GM23338 (cell line): ENCODE measurements at regions not wholly inside any gene's neighbourhood (a gene's known extent, or its start where the extent isn't known, plus 50 kb on each side); places are given as distances from the start of the nearest gene placed in this dataset.
"Not testable (repeated sequence)": the region's sequence is repeated elsewhere in the genome, so short reads cannot be mapped to it uniquely, and the experiment has no call there.

Experiments
- ATAC-seq: fragments of 200-7000 bp; cut with Tn5 transposase; 3 replicates; pipeline ENCODE4 v1.9.1; 2020
- DNase-seq: peaks from one replicate; pipeline ENCODE4 v3.0.0-alpha.2; 2015; ENCODE audit warnings: low spot score
- H2AFZ ChIP-seq: fragments of 200-600 bp; sonication (generic); 2 replicates; pipeline ENCODE4 v1.8.0; 2016; ENCODE audit warnings: antibody characterized with exemption, mild to moderate bottlenecking, moderate library complexity
- H3F3A ChIP-seq: fragments of 200-600 bp; sonication (generic); replicated peaks from 2 replicates; pipeline ENCODE4 v1.8.0; 2017; ENCODE audit warnings: antibody characterized with exemption, mixed run types, low read depth
- H3K27ac ChIP-seq: fragments of 200-600 bp; sonication (generic); 2 replicates; pipeline ENCODE4 v1.6.1; 2016; ENCODE audit warnings: low read depth
- H3K27me3 ChIP-seq: fragments of 200-600 bp; sonication (generic); 2 replicates; pipeline ENCODE4 v1.8.0; 2016; ENCODE audit warnings: mild to moderate bottlenecking, mixed run types, moderate library complexity; ENCODE audit not compliant: insufficient read depth
- H3K36me3 ChIP-seq: fragments of 200-600 bp; sonication (generic); 2 replicates; pipeline ENCODE4 v1.8.0; 2016; ENCODE audit warnings: mild to moderate bottlenecking; ENCODE audit not compliant: insufficient read depth
- H3K4me1 ChIP-seq: fragments of 200-600 bp; sonication (generic); 2 replicates; pipeline ENCODE4 v1.8.0; 2016; ENCODE audit warnings: mild to moderate bottlenecking, moderate library complexity; ENCODE audit not compliant: insufficient read depth
- H3K4me2 ChIP-seq: fragments of 200-600 bp; sonication (generic); 2 replicates; pipeline ENCODE4 v1.7.1; 2017; ENCODE audit warnings: mixed run types
- H3K4me3 ChIP-seq: fragments of 200-600 bp; sonication (generic); 2 replicates; pipeline ENCODE4 v1.6.1; 2016; ENCODE audit warnings: mixed run types
- H3K79me2 ChIP-seq: fragments of 200-600 bp; sonication (generic); replicated peaks from 2 replicates; pipeline ENCODE4 v1.8.0; 2017; ENCODE audit warnings: mild to moderate bottlenecking; ENCODE audit not compliant: insufficient read depth
- H3K9me2 ChIP-seq: fragments of 200-600 bp; sonication (generic); 2 replicates; pipeline ENCODE4 v1.8.0; 2017; ENCODE audit not compliant: insufficient read depth
- H4K20me1 ChIP-seq: fragments of 200-600 bp; sonication (generic); replicated peaks from 2 replicates; pipeline ENCODE4 v1.8.0; 2017; ENCODE audit warnings: mild to moderate bottlenecking; ENCODE audit not compliant: insufficient read depth
- H3K27ac Mint-ChIP-seq: 2 replicates; pipeline ENCODE4 v1.8.0; 2020; ENCODE audit warnings: inconsistent platforms, mild to moderate bottlenecking, moderate library complexity, mixed read lengths
- H3K27me3 Mint-ChIP-seq: 3 replicates; pipeline ENCODE4 v1.8.0; 2022; ENCODE audit warnings: low read depth, mild to moderate bottlenecking, moderate library complexity, mixed read lengths, inconsistent platforms; ENCODE audit not compliant: insufficient read depth, poor library complexity
- H3K36me3 Mint-ChIP-seq: 3 replicates; pipeline ENCODE4 v1.8.0; 2021; ENCODE audit warnings: low read depth, mild to moderate bottlenecking, inconsistent platforms, moderate library complexity, mixed read lengths
- H3K4me1 Mint-ChIP-seq: 3 replicates; pipeline ENCODE4 v1.8.0; 2020; ENCODE audit warnings: mild to moderate bottlenecking, inconsistent platforms, mixed read lengths
- H3K4me3 Mint-ChIP-seq: 3 replicates; pipeline ENCODE4 v1.8.0; 2021; ENCODE audit warnings: moderate library complexity, mild to moderate bottlenecking, inconsistent platforms, mixed read lengths
- H3K9me3 Mint-ChIP-seq: 3 replicates; pipeline ENCODE4 v1.8.0; 2020; ENCODE audit warnings: moderate library complexity, mild to moderate bottlenecking, inconsistent platforms, mixed read lengths
- CREB1 ChIP-seq: fragments of 250-450 bp; sonication (Bioruptor Pico); IDR thresholded peaks from 2 replicates; pipeline ENCODE4 v1.5.0; 2020; ENCODE audit warnings: low read depth, mild to moderate bottlenecking, moderate library complexity
- ETS1 ChIP-seq: IDR thresholded peaks from 2 replicates; pipeline ENCODE4 v1.6.1; 2016; ENCODE audit warnings: antibody characterized with exemption
- EZH2 ChIP-seq: fragments of 200-600 bp; sonication (generic); IDR thresholded peaks from one replicate; pipeline ENCODE4 v1.8.0; 2017; ENCODE audit warnings: antibody characterized with exemption, mild to moderate bottlenecking, low read depth; ENCODE audit not compliant: unreplicated experiment
- EZH2phosphoT487 ChIP-seq: fragments of 200-600 bp; sonication (generic); IDR thresholded peaks from one replicate; pipeline ENCODE4 v1.8.1; 2018; ENCODE audit warnings: antibody characterized with exemption; ENCODE audit not compliant: unreplicated experiment
- NANOG ChIP-seq: IDR thresholded peaks from 2 replicates; pipeline ENCODE4 v1.6.1; 2016; ENCODE audit warnings: antibody characterized with exemption, borderline replicate concordance
- POLR2AphosphoS5 ChIP-seq: IDR thresholded peaks from 2 replicates; pipeline ENCODE4 v1.6.1; 2016; ENCODE audit warnings: antibody characterized with exemption, low read depth
- REST ChIP-seq: IDR thresholded peaks from one replicate; pipeline ENCODE4 v1.6.1; 2018; ENCODE audit warnings: antibody characterized with exemption; ENCODE audit not compliant: unreplicated experiment
- ZNF114 ChIP-seq: fragments of 250-450 bp; sonication (Bioruptor Pico); IDR thresholded peaks from 2 replicates; pipeline ENCODE4 v1.5.0; 2020; ENCODE audit warnings: mild to moderate bottlenecking, moderate library complexity
- ZNF331 ChIP-seq: fragments of 250-450 bp; sonication (Bioruptor Pico); IDR thresholded peaks from 2 replicates; pipeline ENCODE4 v1.5.0; 2020; ENCODE audit warnings: low read depth, mild to moderate bottlenecking, moderate library complexity
- ZNF462 ChIP-seq: fragments of 250-450 bp; sonication (Bioruptor Pico); IDR thresholded peaks from 2 replicates; pipeline ENCODE4 v1.5.0; 2020; ENCODE audit warnings: mild to moderate bottlenecking, moderate library complexity

GRCh38 chr1:186760446-186760845, 68.3 kb upstream of the PLA2G4A start (continued):
- TF ChIP-seq ZNF114 (CRISPR knock-in tag) (no peak), NANOG (no peak), ZNF331 (CRISPR knock-in tag) (no peak), CREB1 (no peak)

GRCh38 chr1:186758896-186759606, 69.7 kb upstream of the PLA2G4A start:
- H3K36me3 ChIP-seq, H2AFZ ChIP-seq, H3K9me2 ChIP-seq, H3K4me2 ChIP-seq, H3K79me2 ChIP-seq, H4K20me1 ChIP-seq, H3K27me3 Mint-ChIP-seq, H3K4me1 ChIP-seq, H3K9me3 Mint-ChIP-seq, ATAC-seq, H3K27me3 ChIP-seq, H3K36me3 Mint-ChIP-seq, H3K27ac Mint-ChIP-seq, H3K27ac ChIP-seq, H3F3A ChIP-seq, H3K4me3 Mint-ChIP-seq, DNase-seq, H3K4me3 ChIP-seq: not testable (repeated sequence)
- peaks cover 15% of the 10 kb centered on the region for H3K4me1 Mint-ChIP-seq

GRCh38 chr1:186757851-186758250, 70.9 kb upstream of the PLA2G4A start:
- TF ChIP-seq ZNF462 (no peak), ETS1 (no peak), EZH2phosphoT487 (no peak), REST (no peak), CREB1 (no peak), EZH2 (no peak), POLR2AphosphoS5 (no peak)
- no peak overlapping the region for H3K4me3 Mint-ChIP-seq
- no peak overlapping the region for H3K4me3 ChIP-seq
- H3K36me3 Mint-ChIP-seq = no peaks in the 10 kb centered on the region
- H3K9me3 Mint-ChIP-seq = no peaks in the 10 kb centered on the region
- H3K27me3 ChIP-seq = no peaks in the 10 kb centered on the region
- peaks cover 15% of the 10 kb centered on the region for H3K4me1 Mint-ChIP-seq
- H3K4me2 ChIP-seq = no peak overlapping the region
- no peak for ATAC-seq
- no peak for DNase-seq
- no peaks in the 10 kb centered on the region for H4K20me1 ChIP-seq
- no peak overlapping the region for H2AFZ ChIP-seq
- H3F3A ChIP-seq = no peaks in the 10 kb centered on the region
- no peaks in the 10 kb centered on the region for H3K79me2 ChIP-seq
- peaks cover 3% of the 10 kb centered on the region; the same call in 1 of the 2 replicates for H3K9me2 ChIP-seq
- H3K27me3 Mint-ChIP-seq = no peaks in the 10 kb centered on the region
- H3K36me3 ChIP-seq = no peaks in the 10 kb centered on the region
- no peak overlapping the region for H3K27ac Mint-ChIP-seq
- no peak overlapping the region for H3K27ac ChIP-seq
- H3K4me1 ChIP-seq = no peaks in the 10 kb centered on the region
